ENCODE measurements at regions not wholly inside any gene's neighbourhood (a gene's known extent, or its start where the extent isn't known, plus 50 kb on each side); places are given as distances from the start of the nearest gene placed in this dataset.

GRCh38 chr10:3484306-3485056 lies 300.5 kb downstream of the KLF6 start:
- no peak for ATAC-seq
- TF ChIP-seq RARB (CRISPR knock-in tag; IDR thresholded peaks at IDR 0.05) (no peak), POU6F1 (CRISPR knock-in tag; IDR thresholded peaks at IDR 0.05; ENCODE audit: borderline replicate concordance, low read depth) (no peak), TCF4 (CRISPR knock-in tag; IDR thresholded peaks at IDR 0.05; ENCODE audit: borderline replicate concordance) (no peak), OSR1 (CRISPR knock-in tag; IDR thresholded peaks at IDR 0.05) (no peak), ZC3H10 (CRISPR knock-in tag; IDR thresholded peaks at IDR 0.05) (no peak), CSRNP3 (CRISPR knock-in tag; IDR thresholded peaks at IDR 0.05) (no peak)

GRCh38 chr10:3482200-3482993 lies 302.6 kb downstream of the KLF6 start:
- peak; percentile 91 for ATAC-seq

GRCh38 chr10:3481496-3481895 lies 303.5 kb downstream of the KLF6 start:
- TF ChIP-seq ZNF565 (CRISPR knock-in tag; conservative IDR thresholded peaks at IDR 0.05; ENCODE audit: low read depth) (no peak), RARB (CRISPR knock-in tag; IDR thresholded peaks at IDR 0.05) (no peak), SNAI2 (CRISPR knock-in tag; IDR thresholded peaks at IDR 0.05) (no peak), POU6F1 (CRISPR knock-in tag; IDR thresholded peaks at IDR 0.05; ENCODE audit: borderline replicate concordance, low read depth) (no peak), ZFP30 (CRISPR knock-in tag; IDR thresholded peaks at IDR 0.05) (no peak), ZNF8 (CRISPR knock-in tag; IDR thresholded peaks at IDR 0.05) (no peak), OSR1 (CRISPR knock-in tag; IDR thresholded peaks at IDR 0.05) (no peak), GLIS3 (CRISPR knock-in tag; IDR thresholded peaks at IDR 0.05) (no peak), CSDC2 (CRISPR knock-in tag; IDR thresholded peaks at IDR 0.05) (no peak), TOX (CRISPR knock-in tag; IDR thresholded peaks at IDR 0.05; ENCODE audit: borderline replicate concordance) (no peak), ESRRG (CRISPR knock-in tag; IDR thresholded peaks at IDR 0.05) (no peak), ZFP3 (CRISPR knock-in tag; IDR thresholded peaks at IDR 0.05) (no peak), CREB5 (CRISPR knock-in tag; IDR thresholded peaks at IDR 0.05; ENCODE audit: low read depth) (no peak), PPARA (CRISPR knock-in tag; IDR thresholded peaks at IDR 0.05; ENCODE audit: borderline replicate concordance) (no peak), ZNF70 (CRISPR knock-in tag; IDR thresholded peaks at IDR 0.05) (no peak)
- no peak for ATAC-seq

More at GRCh38 chr10:3482200-3482993, 302.6 kb downstream of the KLF6 start:
- TF ChIP-seq TOX (CRISPR knock-in tag; IDR thresholded peaks at IDR 0.05; ENCODE audit: borderline replicate concordance): no peak
- TF ChIP-seq ESRRG (CRISPR knock-in tag; IDR thresholded peaks at IDR 0.05): no peak
- no peak for TF ChIP-seq ISL1 (CRISPR knock-in tag; IDR thresholded peaks at IDR 0.05)
- TF ChIP-seq POU6F1 (CRISPR knock-in tag; IDR thresholded peaks at IDR 0.05; ENCODE audit: borderline replicate concordance, low read depth): no peak
- TF ChIP-seq SNAI2 (CRISPR knock-in tag; IDR thresholded peaks at IDR 0.05): no peak
- TF ChIP-seq ZC3H10 (CRISPR knock-in tag; IDR thresholded peaks at IDR 0.05): no peak

GRCh38 chr10:3480990-3481315 lies 304.1 kb downstream of the KLF6 start:
- no peak for ATAC-seq
- no peak for TF ChIP-seq POU6F1 (CRISPR knock-in tag; IDR thresholded peaks at IDR 0.05; ENCODE audit: borderline replicate concordance, low read depth)
- TF ChIP-seq ZFP30 (CRISPR knock-in tag; IDR thresholded peaks at IDR 0.05): no peak
- TF ChIP-seq CSRNP3 (CRISPR knock-in tag; IDR thresholded peaks at IDR 0.05): no peak
- TF ChIP-seq TSHZ2 (CRISPR knock-in tag; IDR thresholded peaks at IDR 0.05): no peak
- no peak for TF ChIP-seq ZNF70 (CRISPR knock-in tag; IDR thresholded peaks at IDR 0.05)
